ENCODE measurements at regions not wholly inside any gene's neighbourhood (a gene's known extent, or its start where the extent isn't known, plus 50 kb on each side); places are given as distances from the start of the nearest gene placed in this dataset.

GRCh38 chr3:165532851-165533250, 304.4 kb downstream of the BCHE start:
- TF ChIP-seq EP300 (IDR thresholded peaks at IDR 0.05) (no peak), CTCF (IDR thresholded peaks at IDR 0.05) (no peak)

Measured in tibial nerve (tissue), 4 donors.